CD4-positive, alpha-beta T cell treated with Interleukin-2 at 100 ng/mL for 4 hours (primary cell): ENCODE measurements at regions not wholly inside any gene's neighbourhood (a gene's known extent, or its start where the extent isn't known, plus 50 kb on each side); places are given as distances from the start of the nearest gene placed in this dataset.

Source experiments
- DNase-seq: peaks from one replicate; pipeline ENCODE4 v3.0.0-alpha.2; 2020; ENCODE audit warnings: low spot score

DNA sequence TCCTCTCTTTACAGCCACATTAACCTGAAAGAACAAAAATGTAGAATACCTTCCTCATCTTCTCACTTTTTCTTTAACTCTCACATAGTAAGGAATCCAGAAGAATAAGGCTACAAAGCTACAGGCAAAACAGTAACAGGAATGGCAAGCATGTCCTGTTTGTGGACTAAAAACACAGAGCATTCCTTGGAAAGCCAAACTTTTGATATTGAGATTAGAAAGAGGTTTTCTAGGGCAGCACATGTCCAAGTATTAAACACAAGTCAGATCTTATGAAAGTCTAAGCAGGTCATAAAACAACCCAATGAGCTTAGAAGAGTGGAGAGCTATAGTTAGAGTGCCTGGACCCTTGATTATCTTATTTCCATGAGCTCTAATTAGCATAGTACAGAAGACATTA lies 58.2 kb upstream of the FAM9C start:
- DNase-seq, result no peak

- peak; percentile 60 for DNase-seq
These were observed 57.2 kb upstream of the FAM9C start for GRCh38 chrX:13101441-13102139.

GRCh38 chrX:13099121-13099520 lies 54.7 kb upstream of the FAM9C start:
- no peak for DNase-seq

- peak; percentile 53 for DNase-seq
These were observed 52.3 kb upstream of the FAM9C start for GRCh38 chrX:13096728-13097127.

DNA sequence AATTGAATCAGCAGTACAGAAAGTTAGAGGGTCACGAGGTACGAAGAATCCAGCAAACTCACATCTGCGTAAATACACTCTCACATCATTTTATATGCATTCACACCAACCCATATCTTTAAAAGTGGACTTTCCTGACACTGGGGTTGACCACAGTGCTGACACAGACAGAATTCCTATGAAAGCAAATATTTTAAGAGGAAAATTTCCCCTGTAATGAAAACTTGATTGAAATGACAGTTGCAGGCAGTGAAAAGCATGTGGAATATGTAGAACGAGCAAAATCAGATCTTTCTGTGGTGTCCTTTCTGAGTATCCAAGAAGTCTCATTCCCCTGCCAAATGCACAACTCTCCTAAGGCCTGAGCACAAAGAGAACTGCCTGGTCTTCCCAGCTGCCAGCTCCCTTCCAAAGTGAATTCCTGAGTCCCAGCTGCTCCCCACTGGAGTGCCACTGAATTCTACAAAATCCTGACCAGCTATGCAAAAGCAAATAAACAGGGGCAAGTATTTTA lies 50.5 kb upstream of the FAM9C start:
- DNase-seq, result no peak

DNA sequence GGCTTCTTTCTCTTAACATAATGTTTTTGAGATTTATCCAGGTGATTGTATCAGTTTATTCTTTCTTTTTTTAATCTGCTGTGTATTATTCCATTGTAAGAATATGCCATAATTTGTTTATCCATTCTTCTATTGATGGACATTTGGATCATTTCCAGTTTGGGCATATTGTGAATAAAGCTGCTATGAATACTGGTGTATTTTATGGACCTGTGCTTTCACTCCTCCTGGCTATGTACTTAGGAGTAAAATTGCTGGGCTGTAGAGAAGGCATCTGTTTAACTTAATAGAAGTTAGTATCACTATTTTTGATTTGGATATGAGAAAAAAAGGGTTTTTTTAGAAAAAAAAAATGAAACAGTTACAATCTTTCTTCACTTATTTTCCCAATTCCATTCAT lies 50.0 kb upstream of the FAM9C start:
- no peak for DNase-seq
